ENCODE measurements at regions not wholly inside any gene's neighbourhood (a gene's known extent, or its start where the extent isn't known, plus 50 kb on each side); places are given as distances from the start of the nearest gene placed in this dataset.

GRCh38 chr18:7170292-7170691 lies 52.7 kb upstream of the LAMA1 start:
- TF ChIP-seq MAX (IDR thresholded peaks at IDR 0.05; ENCODE audit: low read depth) (no peak), CTCF (IDR thresholded peaks at IDR 0.05) (no peak), SIN3A (IDR thresholded peaks at IDR 0.05; ENCODE audit: borderline replicate concordance, low read depth, low read length) (no peak), ZBTB33 (IDR thresholded peaks at IDR 0.05; ENCODE audit: borderline replicate concordance, low read depth) (no peak), MXI1 (IDR thresholded peaks at IDR 0.05; ENCODE audit: low read depth, low read length) (no peak), USF2 (IDR thresholded peaks at IDR 0.05; ENCODE audit: borderline replicate concordance, low read depth, low read length) (no peak), IRF3 (IDR thresholded peaks at IDR 0.05; ENCODE audit: low read depth, low read length) (no peak), RFX5 (IDR thresholded peaks at IDR 0.05; ENCODE audit: low read length) (no peak), NRF1 (IDR thresholded peaks at IDR 0.05; ENCODE audit: low read depth, low read length) (no peak), YY1 (IDR thresholded peaks at IDR 0.05; ENCODE audit: low read depth) (no peak), RAD21 (IDR thresholded peaks at IDR 0.05; ENCODE audit: low read length) (no peak), FOXM1 (IDR thresholded peaks at IDR 0.05; ENCODE audit: low read depth) (no peak), REST (IDR thresholded peaks at IDR 0.05; ENCODE audit: low read depth, low read length) (no peak)

Data from SK-N-SH (cell line).